OCI-LY7 (cell line): ENCODE measurements at regions not wholly inside any gene's neighbourhood (a gene's known extent, or its start where the extent isn't known, plus 50 kb on each side); places are given as distances from the start of the nearest gene placed in this dataset.

Experiments
- EZH2phosphoT487 ChIP-seq: fragments of 200-600 bp; sonication (generic); IDR thresholded peaks from 2 replicates; pipeline ENCODE4 v1.6.1; 2018; ENCODE audit warnings: low read depth, borderline replicate concordance, mild to moderate bottlenecking, mixed run types, antibody characterized with exemption, low read length, moderate library complexity, mixed read lengths
- TF ChIP-seq, protein P1 (sequence below): fragments of 200-600 bp; sonication (generic); conservative IDR thresholded peaks from 2 replicates; pipeline ENCODE4 v1.5.1; 2014; ENCODE audit warnings: mild to moderate bottlenecking, antibody characterized with exemption, low read length, moderate library complexity, mixed read lengths

DNA sequence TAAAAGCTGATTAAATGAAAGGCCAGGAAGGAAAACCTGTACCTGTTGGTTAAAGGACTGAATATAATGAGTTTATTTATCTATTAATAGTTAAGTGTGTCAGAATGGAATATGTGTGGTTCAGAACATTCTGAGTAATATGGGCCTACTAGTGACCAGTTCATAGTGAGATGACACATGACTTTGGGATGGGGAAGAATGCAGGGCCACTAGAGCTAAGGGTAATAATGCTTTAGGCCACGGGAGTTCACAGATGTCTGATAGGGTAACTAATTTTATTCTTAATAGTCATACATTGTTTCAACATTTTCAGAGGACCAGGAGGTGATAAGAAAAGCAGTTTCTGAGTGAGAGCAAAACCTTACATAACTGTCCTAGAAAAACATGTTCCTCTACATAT, 247.8 kb upstream of the OR4E1 start:
- TF ChIP-seq, protein P1, sequence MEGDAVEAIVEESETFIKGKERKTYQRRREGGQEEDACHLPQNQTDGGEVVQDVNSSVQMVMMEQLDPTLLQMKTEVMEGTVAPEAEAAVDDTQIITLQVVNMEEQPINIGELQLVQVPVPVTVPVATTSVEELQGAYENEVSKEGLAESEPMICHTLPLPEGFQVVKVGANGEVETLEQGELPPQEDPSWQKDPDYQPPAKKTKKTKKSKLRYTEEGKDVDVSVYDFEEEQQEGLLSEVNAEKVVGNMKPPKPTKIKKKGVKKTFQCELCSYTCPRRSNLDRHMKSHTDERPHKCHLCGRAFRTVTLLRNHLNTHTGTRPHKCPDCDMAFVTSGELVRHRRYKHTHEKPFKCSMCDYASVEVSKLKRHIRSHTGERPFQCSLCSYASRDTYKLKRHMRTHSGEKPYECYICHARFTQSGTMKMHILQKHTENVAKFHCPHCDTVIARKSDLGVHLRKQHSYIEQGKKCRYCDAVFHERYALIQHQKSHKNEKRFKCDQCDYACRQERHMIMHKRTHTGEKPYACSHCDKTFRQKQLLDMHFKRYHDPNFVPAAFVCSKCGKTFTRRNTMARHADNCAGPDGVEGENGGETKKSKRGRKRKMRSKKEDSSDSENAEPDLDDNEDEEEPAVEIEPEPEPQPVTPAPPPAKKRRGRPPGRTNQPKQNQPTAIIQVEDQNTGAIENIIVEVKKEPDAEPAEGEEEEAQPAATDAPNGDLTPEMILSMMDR, result no peak
- no peak for TF ChIP-seq EZH2phosphoT487
